HG03097 (cell line): ENCODE measurements at regions not wholly inside any gene's neighbourhood (a gene's known extent, or its start where the extent isn't known, plus 50 kb on each side); places are given as distances from the start of the nearest gene placed in this dataset.

Experiments
- ATAC-seq: cut with Tn5 transposase; IDR thresholded peaks from one replicate; pipeline ENCODE4 v1.9.1; 2021; ENCODE audit not compliant: unreplicated experiment, low FRiP score

GRCh38 chr20:48175261-48175660 is 390.0 kb upstream of the SULF2 start:
- no peak for ATAC-seq

GRCh38 chr20:48172357-48172702 is 387.0 kb upstream of the SULF2 start:
- ATAC-seq = no peak

- ATAC-seq = no peak
Observed at GRCh38 chr20:48171626-48172356, 386.5 kb upstream of the SULF2 start.

- ATAC-seq = no peak
Observed at GRCh38 chr20:48171071-48171470, 385.8 kb upstream of the SULF2 start.

GRCh38 chr20:48170625-48171024 is 385.3 kb upstream of the SULF2 start:
- no peak for ATAC-seq

GRCh38 chr20:48169650-48170225 is 384.5 kb upstream of the SULF2 start:
- ATAC-seq = no peak

GRCh38 chr20:48166082-48166835 is 381.0 kb upstream of the SULF2 start:
- no peak for ATAC-seq

- ATAC-seq = no peak
Observed at GRCh38 chr20:48165401-48165685, 380.1 kb upstream of the SULF2 start.

- ATAC-seq = no peak
Observed at GRCh38 chr20:48164566-48165400, 379.5 kb upstream of the SULF2 start.

GRCh38 chr20:48164034-48164433 is 378.8 kb upstream of the SULF2 start:
- ATAC-seq = no peak

- ATAC-seq = no peak
Observed at GRCh38 chr20:48163505-48163904, 378.2 kb upstream of the SULF2 start.

- ATAC-seq = no peak
Observed at GRCh38 chr20:48162621-48163020, 377.3 kb upstream of the SULF2 start.

GRCh38 chr20:48159145-48160008 is 374.1 kb upstream of the SULF2 start:
- ATAC-seq = no peak

- ATAC-seq = no peak
Observed at GRCh38 chr20:48158014-48158413, 372.7 kb upstream of the SULF2 start.

- ATAC-seq = no peak
Observed at GRCh38 chr20:48156951-48157700, 371.8 kb upstream of the SULF2 start.

GRCh38 chr20:48156521-48156920 is 371.2 kb upstream of the SULF2 start:
- no peak for ATAC-seq

GRCh38 chr20:48155268-48155667 is 370.0 kb upstream of the SULF2 start:
- ATAC-seq = no peak

- no peak for ATAC-seq
Observed at GRCh38 chr20:48154040-48154765, 368.9 kb upstream of the SULF2 start.

- ATAC-seq = no peak
Observed at GRCh38 chr20:48153523-48153922, 368.2 kb upstream of the SULF2 start.
